Activated T-cell treated with anti-CD3 and anti-CD28 coated beads for 4 hours (primary cell): ENCODE measurements at regions not wholly inside any gene's neighbourhood (a gene's known extent, or its start where the extent isn't known, plus 50 kb on each side); places are given as distances from the start of the nearest gene placed in this dataset.
"Not testable (repeated sequence)": the region's sequence is repeated elsewhere in the genome, so short reads cannot be mapped to it uniquely, and the experiment has no call there.

ENCODE experiments used
- DNase-seq: peaks from one replicate; pipeline ENCODE4 v3.0.0-alpha.2; 2020

GRCh38 chr1:172755099-172755498 lies 96.2 kb downstream of the FASLG start:
- no peak for DNase-seq

- DNase-seq, result no peak
Observed at GRCh38 chr1:172756024-172756423, 97.1 kb downstream of the FASLG start.

DNA sequence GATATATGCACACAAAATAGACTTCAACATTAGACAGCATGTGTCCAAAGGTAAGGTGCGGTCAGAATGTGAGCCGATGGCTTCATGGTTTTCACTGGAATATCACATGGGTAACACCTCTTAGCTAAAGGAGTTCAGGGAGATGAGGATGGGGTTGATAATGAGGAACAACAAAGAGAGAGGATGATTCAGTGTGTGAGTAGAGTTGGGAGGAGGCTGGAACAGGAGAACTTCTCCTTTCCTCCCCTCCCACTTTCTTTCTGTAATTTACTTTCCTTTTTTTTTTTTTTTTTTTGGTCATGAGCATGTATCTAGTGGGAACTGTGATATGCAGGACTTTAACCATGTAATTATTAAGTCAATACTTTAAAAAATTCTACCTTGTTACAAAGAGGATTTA lies 99.4 kb downstream of the FASLG start:
- no peak for DNase-seq

DNA sequence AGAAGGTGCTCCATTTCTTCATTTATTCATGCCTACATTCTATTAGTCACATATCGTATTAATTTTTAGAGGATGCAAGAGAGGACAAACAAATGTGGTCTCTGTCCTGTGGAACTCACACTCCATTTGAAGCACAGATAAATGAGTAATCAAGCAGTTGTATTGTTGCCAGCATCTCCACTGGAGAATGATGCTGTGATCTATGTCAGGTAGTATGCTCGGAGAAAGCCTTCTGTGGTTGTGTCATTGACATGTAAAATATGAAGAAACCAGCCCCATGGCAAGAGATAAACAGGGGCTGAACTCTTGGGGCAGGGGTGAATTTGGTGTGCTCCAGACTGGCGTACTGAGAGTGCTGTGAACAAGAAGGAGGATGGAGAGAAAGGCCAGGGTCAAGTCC lies 101.2 kb downstream of the FASLG start:
- no peak for DNase-seq

GRCh38 chr1:172761581-172762486 lies 102.9 kb downstream of the FASLG start:
- no peak for DNase-seq

DNA sequence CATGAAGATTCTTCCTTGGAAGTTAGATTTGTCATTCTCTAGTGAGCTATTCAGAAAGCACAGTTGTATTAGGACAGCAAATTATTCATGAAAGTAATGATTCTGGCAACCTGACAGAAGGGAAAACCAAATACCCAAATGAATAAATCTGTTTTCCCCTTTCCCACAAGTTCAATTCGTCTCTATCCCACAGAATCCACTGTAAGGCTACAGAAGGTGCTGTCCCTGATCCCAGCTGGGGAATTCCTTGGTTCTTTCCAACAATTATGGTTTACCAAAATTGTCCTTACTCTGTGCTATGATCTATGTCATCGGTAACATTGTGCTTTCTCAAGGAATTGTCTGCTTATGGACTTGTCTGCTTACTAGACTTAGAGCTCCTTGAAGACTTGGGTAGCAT lies 104.2 kb downstream of the FASLG start:
- no peak for DNase-seq

- peak; percentile 25 for DNase-seq
Observed at GRCh38 chr1:172764378-172764777, 105.5 kb downstream of the FASLG start.

DNA sequence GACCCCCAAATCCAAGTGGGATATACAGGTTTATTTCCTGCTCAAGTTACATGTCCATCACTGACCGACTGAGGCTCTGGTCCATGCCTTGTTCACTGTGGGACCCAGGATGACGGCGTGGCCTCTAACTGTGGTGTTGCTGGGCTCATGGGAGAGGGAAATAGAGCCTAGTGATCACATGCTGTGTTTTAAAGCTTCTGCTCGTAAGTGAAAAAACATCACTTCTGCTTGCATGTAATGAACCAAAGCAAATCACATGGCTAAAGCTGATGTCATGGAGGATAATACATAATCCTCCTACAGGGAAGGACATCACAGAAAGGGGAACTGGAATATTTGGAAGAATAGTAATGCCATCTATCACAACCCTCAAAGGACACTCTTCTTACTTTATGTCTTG lies 107.6 kb downstream of the FASLG start:
- DNase-seq, result no peak

GRCh38 chr1:172770071-172770470 lies 111.2 kb downstream of the FASLG start:
- no peak for DNase-seq

DNA sequence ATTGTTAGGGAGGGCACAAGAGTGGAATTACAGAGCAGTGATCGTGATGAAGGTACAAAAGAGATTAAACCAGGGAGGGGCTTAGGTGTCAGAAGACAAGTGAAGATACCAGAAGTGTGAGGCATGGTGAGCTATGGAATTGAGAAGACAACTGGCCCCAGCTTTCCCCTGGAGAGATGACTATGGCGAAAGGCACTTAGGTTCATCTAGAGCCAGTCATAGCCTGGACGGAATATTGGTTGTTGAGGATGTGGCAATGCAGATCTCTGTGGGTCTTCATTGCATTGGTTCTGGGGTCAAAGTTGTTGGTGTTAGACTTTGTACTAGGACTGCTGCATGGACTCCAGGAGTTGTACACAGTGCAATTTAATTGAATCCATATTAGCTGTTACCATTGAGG lies 115.7 kb downstream of the FASLG start:
- no peak for DNase-seq

DNA sequence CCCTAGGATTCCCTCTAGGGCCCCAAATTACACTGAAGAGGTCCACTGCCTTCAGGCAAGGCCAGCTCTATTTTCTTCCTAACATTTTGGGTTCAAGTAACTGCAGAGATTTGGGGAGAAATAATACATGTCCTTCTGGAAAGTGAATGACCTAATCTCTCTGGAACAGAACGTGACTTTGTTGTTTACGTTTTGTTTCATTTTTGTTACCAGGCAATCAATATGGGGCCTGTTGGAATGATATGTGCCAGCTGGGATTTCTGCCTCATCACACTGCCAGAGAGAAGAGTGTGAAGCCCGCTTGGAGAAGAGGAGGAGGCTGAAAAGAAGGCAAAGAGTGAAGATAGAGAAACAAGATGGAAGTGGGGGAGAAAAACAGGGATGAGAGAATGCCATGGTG lies 116.7 kb downstream of the FASLG start:
- no peak for DNase-seq

DNA sequence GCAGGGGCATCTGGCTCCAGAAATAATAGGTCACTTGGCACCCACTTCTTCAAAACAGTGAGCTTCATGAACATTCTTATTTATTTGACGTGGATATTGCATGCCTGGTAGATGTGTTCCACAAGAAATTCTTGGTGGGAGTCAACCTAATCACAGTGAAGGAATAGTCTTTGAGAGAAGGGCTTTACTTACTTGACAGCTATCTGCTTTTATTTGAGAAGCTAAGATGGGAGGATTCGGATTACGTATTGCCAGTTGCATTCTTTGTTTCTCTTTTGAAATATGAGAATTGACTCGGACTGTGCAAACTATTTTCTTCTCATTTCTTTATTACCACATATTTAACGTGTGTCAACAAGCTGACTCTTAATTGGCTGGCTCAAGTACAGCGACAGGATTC lies 117.2 kb downstream of the FASLG start:
- no peak for DNase-seq

DNA sequence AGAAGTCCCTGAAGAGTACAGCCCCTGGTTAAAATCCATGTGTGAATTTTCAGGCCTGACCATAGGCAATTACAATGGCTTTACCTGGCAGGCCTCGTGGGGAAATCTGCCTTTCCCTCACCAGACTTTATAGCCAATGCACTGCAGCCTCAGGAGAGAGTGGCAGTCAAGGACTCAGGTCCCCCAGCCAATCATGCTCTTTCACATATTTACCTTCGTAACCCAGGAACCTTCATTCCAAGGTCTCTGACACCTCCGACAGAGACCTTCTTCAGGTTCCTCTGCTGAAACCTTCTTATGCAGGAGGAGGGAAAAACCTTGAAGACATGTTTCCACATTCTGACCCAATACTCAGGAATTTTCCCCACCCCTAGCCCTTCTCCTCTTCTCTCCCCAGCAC lies 118.9 kb downstream of the FASLG start:
- no peak for DNase-seq

GRCh38 chr1:172778456-172779455 lies 119.9 kb downstream of the FASLG start:
- no peak for DNase-seq

DNA sequence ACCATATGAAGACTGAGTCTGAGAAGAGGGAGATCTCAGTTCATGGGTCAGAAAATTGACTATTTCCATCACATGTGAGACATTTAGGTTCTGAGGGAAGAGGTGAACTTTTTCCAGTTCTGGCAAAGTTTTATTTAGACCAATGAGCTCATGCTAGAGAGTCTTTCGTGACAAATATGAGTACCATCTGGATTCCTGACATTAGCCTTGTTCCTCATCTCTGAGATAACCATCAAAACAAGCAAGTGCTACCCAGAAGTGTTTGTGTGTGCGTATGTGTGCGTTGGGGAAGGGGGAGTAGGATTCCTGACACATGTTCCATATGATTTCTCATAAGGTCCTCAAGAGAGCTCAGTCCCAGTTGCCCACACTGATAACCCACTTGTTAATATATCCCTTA lies 120.6 kb downstream of the FASLG start:
- DNase-seq, result no peak

- DNase-seq, result no peak
Observed at GRCh38 chr1:172781513-172782140, 122.7 kb downstream of the FASLG start.

DNA sequence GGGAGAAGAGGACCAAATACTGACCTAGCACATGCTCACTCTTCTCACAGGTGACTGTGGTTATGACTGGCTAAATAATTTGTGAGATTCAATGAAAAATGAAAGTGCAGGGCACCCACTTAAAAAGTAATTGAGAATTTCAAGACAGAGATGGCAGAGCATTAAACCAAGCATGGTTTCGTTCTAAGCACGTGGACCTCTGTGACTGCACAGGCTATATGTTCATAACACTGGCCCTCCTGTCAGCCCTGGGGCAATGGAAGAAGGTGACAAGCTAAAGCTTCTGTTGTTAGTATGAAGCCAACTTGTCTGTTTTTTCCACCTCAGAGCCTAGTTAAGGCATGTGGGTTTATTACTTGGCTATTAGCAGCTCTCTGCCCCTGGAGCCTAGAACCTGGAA lies 130.9 kb downstream of the FASLG start:
- no peak for DNase-seq

- DNase-seq, result no peak
Observed at GRCh38 chr1:172790245-172790644, 131.3 kb downstream of the FASLG start.

DNA sequence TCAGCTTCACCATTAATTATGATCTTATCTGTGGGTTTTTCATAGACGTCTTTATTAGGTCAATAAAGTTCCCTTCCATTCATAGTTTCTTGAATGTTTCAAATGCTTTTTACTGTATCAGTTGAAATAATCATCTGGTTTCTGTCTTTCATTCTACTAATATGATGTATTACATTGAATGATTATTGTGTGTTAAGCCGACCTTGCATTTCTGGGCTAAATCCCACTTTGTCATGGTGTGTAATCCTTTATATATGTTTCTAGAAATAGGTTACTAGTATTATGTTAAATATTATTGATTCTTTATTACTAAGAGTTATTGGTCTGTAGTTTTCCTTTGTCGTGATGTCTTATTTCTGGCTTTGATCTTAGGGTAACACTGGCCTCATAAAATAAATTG lies 134.9 kb downstream of the FASLG start:
- no peak for DNase-seq

DNA sequence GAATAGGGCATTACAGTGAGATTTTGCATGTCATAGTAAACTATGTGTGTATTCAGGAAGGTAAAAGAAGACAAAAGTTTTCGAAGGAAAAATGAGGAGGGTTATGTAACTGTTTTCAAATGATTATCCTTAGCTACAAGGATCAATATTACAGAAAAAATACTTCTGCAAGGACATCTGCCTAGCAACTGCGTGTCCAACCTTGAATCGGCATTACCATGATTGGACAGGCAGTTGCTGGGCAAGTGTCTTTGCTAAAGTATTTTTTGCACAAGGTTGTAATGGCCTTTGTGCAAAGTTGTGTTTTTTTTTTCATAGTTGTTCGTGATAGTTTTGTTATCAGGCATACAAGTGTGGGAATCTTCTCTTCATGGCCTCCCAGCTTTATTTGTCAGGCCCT lies 136.8 kb downstream of the FASLG start:
- no peak for DNase-seq

- not testable (repeated sequence) for DNase-seq
Observed at GRCh38 chr1:172799804-172800203, 140.9 kb downstream of the FASLG start.

DNA sequence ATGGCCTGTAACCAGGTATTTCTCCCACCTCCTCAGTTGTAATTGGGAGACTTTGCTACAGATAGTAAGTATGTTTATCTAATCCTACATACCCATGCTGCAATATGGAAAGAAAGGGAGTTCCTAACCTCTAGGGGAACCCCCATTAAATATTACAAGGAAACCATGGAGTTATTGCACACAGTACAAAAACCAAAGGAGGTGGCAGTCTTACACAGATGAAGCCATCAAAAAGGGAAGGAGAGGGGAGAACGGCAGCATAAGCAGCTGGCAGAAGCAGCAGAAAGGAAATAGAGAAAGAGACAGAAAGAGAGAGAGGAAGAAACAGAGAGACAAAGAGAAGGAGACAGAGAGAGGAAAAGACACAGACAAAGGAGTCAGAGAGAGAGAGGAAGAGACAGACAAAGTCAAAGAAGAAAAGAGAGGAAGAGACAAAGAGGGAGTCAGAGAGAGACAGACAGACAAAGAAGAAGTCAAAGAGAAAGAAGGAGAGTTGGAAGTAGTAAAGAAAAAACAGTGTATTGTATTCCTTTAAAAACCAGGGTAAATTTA lies 142.9 kb downstream of the FASLG start:
- no peak for DNase-seq

- DNase-seq, result no peak
Observed at GRCh38 chr1:172809750-172810149, 150.8 kb downstream of the FASLG start.
